ENCODE measurements at regions not wholly inside any gene's neighbourhood (a gene's known extent, or its start where the extent isn't known, plus 50 kb on each side); places are given as distances from the start of the nearest gene placed in this dataset.

DNA sequence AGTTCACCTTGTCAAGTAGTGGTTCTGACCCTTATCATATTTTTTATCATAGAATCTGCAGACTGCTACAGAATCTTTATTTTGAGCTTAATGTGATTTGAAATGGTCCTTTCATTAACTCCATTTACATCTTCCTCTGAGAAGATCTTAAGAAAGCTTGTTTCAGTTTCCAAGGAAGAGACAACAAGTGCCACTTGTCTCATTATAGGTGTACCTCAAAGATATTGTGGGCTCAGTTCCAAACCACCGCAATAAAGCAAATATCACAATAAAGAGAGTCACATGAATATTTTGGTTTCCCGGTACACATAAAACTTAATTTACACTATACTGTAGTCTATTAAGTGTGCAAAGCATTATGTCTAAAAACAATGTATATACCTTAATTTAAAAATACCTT, 66.4 kb upstream of the ATXN1 start:
- TF ChIP-seq POLR2A (IDR thresholded peaks at IDR 0.05; ENCODE audit: low read length) (no peak), GATA1 (IDR thresholded peaks at IDR 0.05; ENCODE audit: low read depth, low read length) (no peak)

Data from erythroblast (primary cell).